ENCODE measurements at regions not wholly inside any gene's neighbourhood (a gene's known extent, or its start where the extent isn't known, plus 50 kb on each side); places are given as distances from the start of the nearest gene placed in this dataset.

GRCh38 chr15:93420477-93420876 lies 331.5 kb upstream of the RGMA start:
- TF ChIP-seq, protein P1, sequence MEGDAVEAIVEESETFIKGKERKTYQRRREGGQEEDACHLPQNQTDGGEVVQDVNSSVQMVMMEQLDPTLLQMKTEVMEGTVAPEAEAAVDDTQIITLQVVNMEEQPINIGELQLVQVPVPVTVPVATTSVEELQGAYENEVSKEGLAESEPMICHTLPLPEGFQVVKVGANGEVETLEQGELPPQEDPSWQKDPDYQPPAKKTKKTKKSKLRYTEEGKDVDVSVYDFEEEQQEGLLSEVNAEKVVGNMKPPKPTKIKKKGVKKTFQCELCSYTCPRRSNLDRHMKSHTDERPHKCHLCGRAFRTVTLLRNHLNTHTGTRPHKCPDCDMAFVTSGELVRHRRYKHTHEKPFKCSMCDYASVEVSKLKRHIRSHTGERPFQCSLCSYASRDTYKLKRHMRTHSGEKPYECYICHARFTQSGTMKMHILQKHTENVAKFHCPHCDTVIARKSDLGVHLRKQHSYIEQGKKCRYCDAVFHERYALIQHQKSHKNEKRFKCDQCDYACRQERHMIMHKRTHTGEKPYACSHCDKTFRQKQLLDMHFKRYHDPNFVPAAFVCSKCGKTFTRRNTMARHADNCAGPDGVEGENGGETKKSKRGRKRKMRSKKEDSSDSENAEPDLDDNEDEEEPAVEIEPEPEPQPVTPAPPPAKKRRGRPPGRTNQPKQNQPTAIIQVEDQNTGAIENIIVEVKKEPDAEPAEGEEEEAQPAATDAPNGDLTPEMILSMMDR (IDR thresholded peaks at IDR 0.05; ENCODE audit: insufficient read depth, low read length) = no peak
- TF ChIP-seq, protein P2, sequence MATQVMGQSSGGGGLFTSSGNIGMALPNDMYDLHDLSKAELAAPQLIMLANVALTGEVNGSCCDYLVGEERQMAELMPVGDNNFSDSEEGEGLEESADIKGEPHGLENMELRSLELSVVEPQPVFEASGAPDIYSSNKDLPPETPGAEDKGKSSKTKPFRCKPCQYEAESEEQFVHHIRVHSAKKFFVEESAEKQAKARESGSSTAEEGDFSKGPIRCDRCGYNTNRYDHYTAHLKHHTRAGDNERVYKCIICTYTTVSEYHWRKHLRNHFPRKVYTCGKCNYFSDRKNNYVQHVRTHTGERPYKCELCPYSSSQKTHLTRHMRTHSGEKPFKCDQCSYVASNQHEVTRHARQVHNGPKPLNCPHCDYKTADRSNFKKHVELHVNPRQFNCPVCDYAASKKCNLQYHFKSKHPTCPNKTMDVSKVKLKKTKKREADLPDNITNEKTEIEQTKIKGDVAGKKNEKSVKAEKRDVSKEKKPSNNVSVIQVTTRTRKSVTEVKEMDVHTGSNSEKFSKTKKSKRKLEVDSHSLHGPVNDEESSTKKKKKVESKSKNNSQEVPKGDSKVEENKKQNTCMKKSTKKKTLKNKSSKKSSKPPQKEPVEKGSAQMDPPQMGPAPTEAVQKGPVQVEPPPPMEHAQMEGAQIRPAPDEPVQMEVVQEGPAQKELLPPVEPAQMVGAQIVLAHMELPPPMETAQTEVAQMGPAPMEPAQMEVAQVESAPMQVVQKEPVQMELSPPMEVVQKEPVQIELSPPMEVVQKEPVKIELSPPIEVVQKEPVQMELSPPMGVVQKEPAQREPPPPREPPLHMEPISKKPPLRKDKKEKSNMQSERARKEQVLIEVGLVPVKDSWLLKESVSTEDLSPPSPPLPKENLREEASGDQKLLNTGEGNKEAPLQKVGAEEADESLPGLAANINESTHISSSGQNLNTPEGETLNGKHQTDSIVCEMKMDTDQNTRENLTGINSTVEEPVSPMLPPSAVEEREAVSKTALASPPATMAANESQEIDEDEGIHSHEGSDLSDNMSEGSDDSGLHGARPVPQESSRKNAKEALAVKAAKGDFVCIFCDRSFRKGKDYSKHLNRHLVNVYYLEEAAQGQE (IDR thresholded peaks at IDR 0.05; ENCODE audit: insufficient replicate concordance, low read depth) = no peak
- no peak for TF ChIP-seq SPI1 (IDR thresholded peaks at IDR 0.05; ENCODE audit: borderline replicate concordance, low read depth)
- TF ChIP-seq GABPA (IDR thresholded peaks at IDR 0.05; ENCODE audit: low read depth) = no peak
- TF ChIP-seq POLR2AphosphoS5 (IDR thresholded peaks at IDR 0.05; ENCODE audit: low read depth) = no peak
- no peak for DNase-seq (ENCODE audit: low read depth in 1 of 2, low spot score in 1 of 2)

DNA sequence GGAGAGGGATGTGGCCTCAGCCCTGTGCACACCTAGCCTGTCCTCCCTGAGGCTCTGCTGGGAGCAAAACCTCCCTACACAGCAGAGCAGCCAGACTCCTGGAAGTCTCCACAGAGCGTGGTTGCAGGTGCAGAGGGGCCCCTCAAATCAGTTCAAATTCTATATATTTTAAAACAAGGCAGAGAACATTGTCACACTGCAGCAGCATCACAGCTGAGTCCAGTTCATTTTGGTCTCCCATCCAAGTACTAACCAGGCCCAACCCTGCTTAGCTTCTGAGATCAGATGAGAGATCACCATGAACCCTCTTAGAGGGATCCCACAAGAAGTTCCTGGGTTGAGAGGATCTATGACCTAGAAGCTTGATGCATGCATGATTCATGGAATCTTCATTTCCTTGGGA lies 331.0 kb upstream of the RGMA start:
- no peak for DNase-seq (ENCODE audit: low read depth in 1 of 2, low spot score in 1 of 2)
- TF ChIP-seq, protein P1 (IDR thresholded peaks at IDR 0.05; ENCODE audit: insufficient read depth, low read length) = no peak
- TF ChIP-seq, protein P2 (IDR thresholded peaks at IDR 0.05; ENCODE audit: insufficient replicate concordance, low read depth) = no peak
- TF ChIP-seq SPI1 (IDR thresholded peaks at IDR 0.05; ENCODE audit: borderline replicate concordance, low read depth) = no peak
- no peak for TF ChIP-seq POLR2AphosphoS5 (IDR thresholded peaks at IDR 0.05; ENCODE audit: low read depth)
- TF ChIP-seq GABPA (IDR thresholded peaks at IDR 0.05; ENCODE audit: low read depth) = no peak
- H3K27ac ChIP-seq (replicated peaks) = no peak overlapping the region

More at GRCh38 chr15:93420477-93420876, 331.5 kb upstream of the RGMA start:
- no peaks in the 10 kb centered on the region for H3K27me3 ChIP-seq (ENCODE audit: insufficient read depth, poor library complexity, severe bottlenecking)
- no peak overlapping the region for H3K4me3 ChIP-seq (replicated peaks; ENCODE audit: insufficient read depth, low read length)
- H3K27ac ChIP-seq (replicated peaks) = no peak overlapping the region

GRCh38 chr15:93418566-93418965 lies 329.6 kb upstream of the RGMA start:
- Histone ChIP-seq H3K4me3 (replicated peaks; ENCODE audit: insufficient read depth, low read length) (no peak overlapping the region), H3K27ac (replicated peaks) (no peak overlapping the region), H3K27me3 (ENCODE audit: insufficient read depth, poor library complexity, severe bottlenecking) (no peaks in the 10 kb centered on the region)
- TF ChIP-seq POLR2AphosphoS5 (IDR thresholded peaks at IDR 0.05; ENCODE audit: low read depth) = no peak
- TF ChIP-seq, protein P2 (IDR thresholded peaks at IDR 0.05; ENCODE audit: insufficient replicate concordance, low read depth) = no peak
- no peak for TF ChIP-seq GABPA (IDR thresholded peaks at IDR 0.05; ENCODE audit: low read depth)
- TF ChIP-seq, protein P1 (IDR thresholded peaks at IDR 0.05; ENCODE audit: insufficient read depth, low read length) = no peak
- TF ChIP-seq SPI1 (IDR thresholded peaks at IDR 0.05; ENCODE audit: borderline replicate concordance, low read depth) = no peak
- DNase-seq (ENCODE audit: low read depth in 1 of 2, low spot score in 1 of 2) = no peak

More for the DNA sequence above, 331.0 kb upstream of the RGMA start:
- Histone ChIP-seq H3K4me3 (replicated peaks; ENCODE audit: insufficient read depth, low read length) (no peak overlapping the region), H3K27me3 (ENCODE audit: insufficient read depth, poor library complexity, severe bottlenecking) (no peaks in the 10 kb centered on the region)

Data from HL-60 (cell line).